HL-60 (cell line): ENCODE measurements at regions not wholly inside any gene's neighbourhood (a gene's known extent, or its start where the extent isn't known, plus 50 kb on each side); places are given as distances from the start of the nearest gene placed in this dataset.

ENCODE experiments used
- POLR2AphosphoS5 ChIP-seq: IDR thresholded peaks from 2 replicates; pipeline ENCODE4 v1.6.1; 2012; ENCODE audit warnings: low read depth
- SPI1 ChIP-seq: IDR thresholded peaks from 2 replicates; pipeline ENCODE4 v1.6.1; 2012; ENCODE audit warnings: low read depth, mild to moderate bottlenecking, borderline replicate concordance
- TF ChIP-seq, protein P1 (sequence below): IDR thresholded peaks from one replicate; pipeline ENCODE4 v1.5.1; 2011; ENCODE audit warnings: low read length, control low read depth, inconsistent platforms; ENCODE audit not compliant: insufficient read depth
- TF ChIP-seq, protein P2 (sequence below): IDR thresholded peaks from 2 replicates; pipeline ENCODE4 v1.6.1; 2012; ENCODE audit warnings: low read depth; ENCODE audit not compliant: insufficient replicate concordance

DNA sequence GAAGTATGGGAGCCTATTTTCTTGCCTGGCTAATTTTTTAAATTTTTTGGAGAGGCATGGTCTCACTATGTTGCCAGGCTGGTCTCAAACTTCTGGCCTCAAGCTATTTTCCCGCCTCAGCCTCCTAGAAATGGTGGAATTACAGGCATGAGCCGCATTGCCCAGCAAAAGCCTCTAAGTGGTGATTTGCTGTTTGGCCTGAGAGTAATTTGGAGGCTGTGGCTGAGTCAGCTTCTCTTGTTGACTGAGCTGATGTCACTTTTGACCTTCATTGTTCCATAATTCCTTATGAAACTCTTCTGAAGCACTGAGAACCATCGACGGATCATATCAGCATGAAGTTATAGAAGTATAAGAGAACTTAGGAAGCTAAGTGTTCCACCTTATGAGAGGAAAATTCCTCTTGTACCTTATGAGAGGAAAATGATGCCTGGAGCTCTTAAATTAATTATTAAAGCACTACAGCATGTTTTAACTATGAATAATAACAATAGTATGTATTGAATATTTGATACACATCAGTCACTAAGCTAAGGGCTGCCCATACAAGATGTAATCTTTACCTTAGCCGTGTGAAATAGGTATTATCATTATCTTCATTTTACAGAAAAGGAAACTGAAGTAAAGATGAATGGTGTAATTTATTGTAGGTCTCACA is 220.8 kb upstream of the MON1B start:
- TF ChIP-seq, protein P1, sequence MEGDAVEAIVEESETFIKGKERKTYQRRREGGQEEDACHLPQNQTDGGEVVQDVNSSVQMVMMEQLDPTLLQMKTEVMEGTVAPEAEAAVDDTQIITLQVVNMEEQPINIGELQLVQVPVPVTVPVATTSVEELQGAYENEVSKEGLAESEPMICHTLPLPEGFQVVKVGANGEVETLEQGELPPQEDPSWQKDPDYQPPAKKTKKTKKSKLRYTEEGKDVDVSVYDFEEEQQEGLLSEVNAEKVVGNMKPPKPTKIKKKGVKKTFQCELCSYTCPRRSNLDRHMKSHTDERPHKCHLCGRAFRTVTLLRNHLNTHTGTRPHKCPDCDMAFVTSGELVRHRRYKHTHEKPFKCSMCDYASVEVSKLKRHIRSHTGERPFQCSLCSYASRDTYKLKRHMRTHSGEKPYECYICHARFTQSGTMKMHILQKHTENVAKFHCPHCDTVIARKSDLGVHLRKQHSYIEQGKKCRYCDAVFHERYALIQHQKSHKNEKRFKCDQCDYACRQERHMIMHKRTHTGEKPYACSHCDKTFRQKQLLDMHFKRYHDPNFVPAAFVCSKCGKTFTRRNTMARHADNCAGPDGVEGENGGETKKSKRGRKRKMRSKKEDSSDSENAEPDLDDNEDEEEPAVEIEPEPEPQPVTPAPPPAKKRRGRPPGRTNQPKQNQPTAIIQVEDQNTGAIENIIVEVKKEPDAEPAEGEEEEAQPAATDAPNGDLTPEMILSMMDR, result no peak
- TF ChIP-seq POLR2AphosphoS5, result no peak
- TF ChIP-seq SPI1, result no peak
- TF ChIP-seq, protein P2, sequence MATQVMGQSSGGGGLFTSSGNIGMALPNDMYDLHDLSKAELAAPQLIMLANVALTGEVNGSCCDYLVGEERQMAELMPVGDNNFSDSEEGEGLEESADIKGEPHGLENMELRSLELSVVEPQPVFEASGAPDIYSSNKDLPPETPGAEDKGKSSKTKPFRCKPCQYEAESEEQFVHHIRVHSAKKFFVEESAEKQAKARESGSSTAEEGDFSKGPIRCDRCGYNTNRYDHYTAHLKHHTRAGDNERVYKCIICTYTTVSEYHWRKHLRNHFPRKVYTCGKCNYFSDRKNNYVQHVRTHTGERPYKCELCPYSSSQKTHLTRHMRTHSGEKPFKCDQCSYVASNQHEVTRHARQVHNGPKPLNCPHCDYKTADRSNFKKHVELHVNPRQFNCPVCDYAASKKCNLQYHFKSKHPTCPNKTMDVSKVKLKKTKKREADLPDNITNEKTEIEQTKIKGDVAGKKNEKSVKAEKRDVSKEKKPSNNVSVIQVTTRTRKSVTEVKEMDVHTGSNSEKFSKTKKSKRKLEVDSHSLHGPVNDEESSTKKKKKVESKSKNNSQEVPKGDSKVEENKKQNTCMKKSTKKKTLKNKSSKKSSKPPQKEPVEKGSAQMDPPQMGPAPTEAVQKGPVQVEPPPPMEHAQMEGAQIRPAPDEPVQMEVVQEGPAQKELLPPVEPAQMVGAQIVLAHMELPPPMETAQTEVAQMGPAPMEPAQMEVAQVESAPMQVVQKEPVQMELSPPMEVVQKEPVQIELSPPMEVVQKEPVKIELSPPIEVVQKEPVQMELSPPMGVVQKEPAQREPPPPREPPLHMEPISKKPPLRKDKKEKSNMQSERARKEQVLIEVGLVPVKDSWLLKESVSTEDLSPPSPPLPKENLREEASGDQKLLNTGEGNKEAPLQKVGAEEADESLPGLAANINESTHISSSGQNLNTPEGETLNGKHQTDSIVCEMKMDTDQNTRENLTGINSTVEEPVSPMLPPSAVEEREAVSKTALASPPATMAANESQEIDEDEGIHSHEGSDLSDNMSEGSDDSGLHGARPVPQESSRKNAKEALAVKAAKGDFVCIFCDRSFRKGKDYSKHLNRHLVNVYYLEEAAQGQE, result no peak
